H9 (cell line): ENCODE measurements at regions not wholly inside any gene's neighbourhood (a gene's known extent, or its start where the extent isn't known, plus 50 kb on each side); places are given as distances from the start of the nearest gene placed in this dataset.

Experiments
- DNase-seq: peaks from one replicate; pipeline ENCODE4 v3.0.0-alpha.2; 2017
- H2AFZ ChIP-seq: one replicate; pipeline ENCODE4 v1.6.1; 2013; ENCODE audit warnings: mild to moderate bottlenecking, low read length, control low read depth, moderate library complexity
- H2AK5ac ChIP-seq: 2 replicates; pipeline ENCODE4 v1.6.1; 2013; ENCODE audit warnings: low read length, control low read depth, mixed read lengths; ENCODE audit not compliant: insufficient read length
- H2BK120ac ChIP-seq: one replicate; pipeline ENCODE4 v1.6.1; 2013; ENCODE audit warnings: low read depth, mild to moderate bottlenecking, low read length, control low read depth, inconsistent platforms; ENCODE audit not compliant: poor library complexity, severe bottlenecking
- H2BK12ac ChIP-seq: 2 replicates; pipeline ENCODE4 v1.6.1; 2013; ENCODE audit warnings: low read length, control low read depth, mixed read lengths, low read depth; ENCODE audit not compliant: insufficient read length
- H2BK15ac ChIP-seq: 2 replicates; pipeline ENCODE4 v1.6.1; 2013; ENCODE audit warnings: low read depth, low read length, control low read depth
- H2BK20ac ChIP-seq: one replicate; pipeline ENCODE4 v1.6.1; 2013; ENCODE audit warnings: low read depth, mild to moderate bottlenecking, low read length, control low read depth, inconsistent platforms; ENCODE audit not compliant: poor library complexity, severe bottlenecking
- H2BK5ac ChIP-seq: 2 replicates; pipeline ENCODE4 v1.6.1; 2013; ENCODE audit warnings: low read length, control low read depth, mixed read lengths; ENCODE audit not compliant: insufficient read length
- H3K14ac ChIP-seq: 2 replicates; pipeline ENCODE4 v1.6.1; 2013; ENCODE audit warnings: low read length, control low read depth; ENCODE audit not compliant: insufficient read depth
- H3K18ac ChIP-seq: 2 replicates; pipeline ENCODE4 v1.6.1; 2013; ENCODE audit warnings: low read depth, mild to moderate bottlenecking, mixed read lengths, low read length, control low read depth; ENCODE audit not compliant: insufficient read length
- H3K23ac ChIP-seq: 2 replicates; pipeline ENCODE4 v1.6.1; 2013; ENCODE audit warnings: low read length, control low read depth, mixed read lengths, low read depth; ENCODE audit not compliant: insufficient read length
- H3K23me2 ChIP-seq: 2 replicates; pipeline ENCODE4 v1.6.1; 2013; ENCODE audit warnings: low read depth, mild to moderate bottlenecking, mixed read lengths, low read length, control low read depth; ENCODE audit not compliant: insufficient read length, poor library complexity, severe bottlenecking
- H3K27ac ChIP-seq: 2 replicates; pipeline ENCODE4 v1.5.1; 2013; ENCODE audit warnings: low read length, control low read depth, mixed read lengths, low read depth; ENCODE audit not compliant: insufficient read length
- H3K27me3 ChIP-seq: 2 replicates; pipeline ENCODE4 v1.6.1; 2013; ENCODE audit warnings: low read length, control low read depth, inconsistent platforms; ENCODE audit not compliant: insufficient read depth
- H3K4ac ChIP-seq: 2 replicates; pipeline ENCODE4 v1.6.1; 2013; ENCODE audit warnings: low read depth, mild to moderate bottlenecking, control low read depth, inconsistent platforms, low read length, moderate library complexity
- H3K4me1 ChIP-seq: 2 replicates; pipeline ENCODE4 v1.6.1; 2013; ENCODE audit warnings: low read length, control low read depth, inconsistent platforms; ENCODE audit not compliant: insufficient read depth
- H3K4me2 ChIP-seq: 2 replicates; pipeline ENCODE4 v1.6.1; 2013; ENCODE audit warnings: low read length, control low read depth, mixed read lengths; ENCODE audit not compliant: insufficient read length, insufficient read depth
- H3K56ac ChIP-seq: 2 replicates; pipeline ENCODE4 v1.6.1; 2013; ENCODE audit warnings: low read depth, mild to moderate bottlenecking, mixed read lengths, low read length, control low read depth; ENCODE audit not compliant: insufficient read length
- H3K79me1 ChIP-seq: 2 replicates; pipeline ENCODE4 v1.6.1; 2013; ENCODE audit warnings: low read depth, mild to moderate bottlenecking, moderate library complexity, low read length, control low read depth, inconsistent platforms; ENCODE audit not compliant: insufficient read depth, poor library complexity, severe bottlenecking
- H3K79me2 ChIP-seq: 2 replicates; pipeline ENCODE4 v1.6.1; 2013; ENCODE audit warnings: low read length, control low read depth, inconsistent platforms; ENCODE audit not compliant: insufficient read depth
- H3K9ac ChIP-seq: 2 replicates; pipeline ENCODE4 v1.6.1; 2013; ENCODE audit warnings: low read length, control low read depth, mixed read lengths; ENCODE audit not compliant: insufficient read length; ENCODE audit errors: extremely low read depth
- H3K9me3 ChIP-seq: one replicate; pipeline ENCODE4 v1.6.1; 2013; ENCODE audit warnings: low read depth, low read length, inconsistent platforms; ENCODE audit not compliant: control insufficient read depth
- H3T11ph ChIP-seq: one replicate; pipeline ENCODE4 v1.6.1; 2013; ENCODE audit warnings: mild to moderate bottlenecking, low read length, control low read depth, inconsistent platforms
- H4K20me1 ChIP-seq: one replicate; pipeline ENCODE4 v1.6.1; 2013; ENCODE audit not compliant: control insufficient read depth, insufficient read length, insufficient read depth
- H4K5ac ChIP-seq: 2 replicates; pipeline ENCODE4 v1.6.1; 2013; ENCODE audit warnings: low read depth, mild to moderate bottlenecking, mixed read lengths, low read length, control low read depth; ENCODE audit not compliant: insufficient read length
- H4K8ac ChIP-seq: replicated peaks from 2 replicates; pipeline ENCODE4 v1.6.1; 2013; ENCODE audit warnings: low read length, control low read depth, mixed read lengths, low read depth; ENCODE audit not compliant: insufficient read length
- H4K91ac ChIP-seq: 2 replicates; pipeline ENCODE4 v1.6.1; 2013; ENCODE audit warnings: low read depth, mild to moderate bottlenecking, moderate library complexity, mixed read lengths, low read length, control low read depth; ENCODE audit not compliant: insufficient read length
- H3K27ac Mint-ChIP-seq, 3 experiments: 2 replicates in 2 of 3; 3 replicates in 1 of 3; pipeline ENCODE4 v1.8.0; 2020 to 2021; ENCODE audit warnings: mixed read lengths in 3 of 3, mild to moderate bottlenecking in 1 of 3, moderate library complexity in 1 of 3
- H3K27me3 Mint-ChIP-seq: 2 replicates; pipeline ENCODE4 v1.8.0; 2021; ENCODE audit warnings: low read depth, mild to moderate bottlenecking, moderate library complexity, mixed read lengths
- H3K36me3 Mint-ChIP-seq, 3 experiments: 2 replicates in 2 of 3; 3 replicates in 1 of 3; pipeline ENCODE4 v1.8.0; 2020 to 2021; ENCODE audit warnings: low read depth in 3 of 3, mixed read lengths in 3 of 3; ENCODE audit not compliant: insufficient read depth in 1 of 3
- H3K4me1 Mint-ChIP-seq, 2 experiments: 2 replicates each; pipeline ENCODE4 v1.8.0; 2020; ENCODE audit warnings: mixed read lengths in 2 of 2
- H3K4me3 Mint-ChIP-seq, 2 experiments: 2 replicates in 1 of 2; 3 replicates in 1 of 2; pipeline ENCODE4 v1.8.0; 2020 to 2021; ENCODE audit warnings: mild to moderate bottlenecking in 2 of 2, mixed read lengths in 2 of 2, moderate library complexity in 1 of 2
- H3K9me3 Mint-ChIP-seq, 2 experiments: 2 replicates in 1 of 2; 3 replicates in 1 of 2; pipeline ENCODE4 v1.8.0; 2020; ENCODE audit warnings: mild to moderate bottlenecking in 2 of 2, mixed read lengths in 2 of 2, moderate library complexity in 1 of 2
- WGBS: extraction: QIAGEN DNeasy Blood & Tissue Kit; methylation state at CpG from one replicate; pipeline ENCODE4 v1.1.7; 2013; ENCODE audit warnings: missing lambda C conversion rate, low lambda C conversion rate, mixed read lengths; ENCODE audit not compliant: insufficient read length; ENCODE audit errors: extremely low coverage; 5-methylcytosine and 5-hydroxymethylcytosine counted together
- TF ChIP-seq, protein P1 (sequence below): fragments of 200-600 bp; sonication (generic); conservative IDR thresholded peaks from 3 replicates; pipeline ENCODE4 v1.8.0; 2021; ENCODE audit warnings: antibody characterized with exemption, mild to moderate bottlenecking

GRCh38 chr9:1878811-1879210, 136.3 kb upstream of the SMARCA2 start:
- Histone ChIP-seq H4K8ac (no peak overlapping the region), H3K23me2 (no peaks in the 10 kb centered on the region), H2AK5ac (no peak overlapping the region), H2BK20ac (no peak overlapping the region), H3K79me1 (no peaks in the 10 kb centered on the region), H2BK12ac (no peak overlapping the region), H3K18ac (no peak overlapping the region), H2BK5ac (no peak overlapping the region), H3K4me1 (no peaks in the 10 kb centered on the region), H3K23ac (no peak overlapping the region), H3K4ac (no peak overlapping the region), H4K91ac (no peak overlapping the region), H3K27me3 (no peaks in the 10 kb centered on the region), H4K20me1 (no peaks in the 10 kb centered on the region), H3K56ac (no peak overlapping the region), H2AFZ (no peak overlapping the region), H2BK15ac (no peak overlapping the region), H4K5ac (no peak overlapping the region), H3K27ac (no peak overlapping the region), H2BK120ac (no peak overlapping the region), H3K9me3 (no peaks in the 10 kb centered on the region), H3T11ph (no peak overlapping the region), H3K14ac (no peak overlapping the region), H3K4me2 (no peak overlapping the region), H3K9ac (no peak overlapping the region), H3K79me2 (no peaks in the 10 kb centered on the region)
- Mint-ChIP-seq H3K4me1 (no peaks in the 10 kb centered on the region), H3K36me3 (no peaks in the 10 kb centered on the region), H3K27ac (no peak overlapping the region), H3K27me3 (no peaks in the 10 kb centered on the region; the same call in 1 of the 2 replicates), H3K9me3 (no peaks in the 10 kb centered on the region), H3K4me3 (no peak overlapping the region)
- DNase-seq, result no peak
- TF ChIP-seq, protein P1, sequence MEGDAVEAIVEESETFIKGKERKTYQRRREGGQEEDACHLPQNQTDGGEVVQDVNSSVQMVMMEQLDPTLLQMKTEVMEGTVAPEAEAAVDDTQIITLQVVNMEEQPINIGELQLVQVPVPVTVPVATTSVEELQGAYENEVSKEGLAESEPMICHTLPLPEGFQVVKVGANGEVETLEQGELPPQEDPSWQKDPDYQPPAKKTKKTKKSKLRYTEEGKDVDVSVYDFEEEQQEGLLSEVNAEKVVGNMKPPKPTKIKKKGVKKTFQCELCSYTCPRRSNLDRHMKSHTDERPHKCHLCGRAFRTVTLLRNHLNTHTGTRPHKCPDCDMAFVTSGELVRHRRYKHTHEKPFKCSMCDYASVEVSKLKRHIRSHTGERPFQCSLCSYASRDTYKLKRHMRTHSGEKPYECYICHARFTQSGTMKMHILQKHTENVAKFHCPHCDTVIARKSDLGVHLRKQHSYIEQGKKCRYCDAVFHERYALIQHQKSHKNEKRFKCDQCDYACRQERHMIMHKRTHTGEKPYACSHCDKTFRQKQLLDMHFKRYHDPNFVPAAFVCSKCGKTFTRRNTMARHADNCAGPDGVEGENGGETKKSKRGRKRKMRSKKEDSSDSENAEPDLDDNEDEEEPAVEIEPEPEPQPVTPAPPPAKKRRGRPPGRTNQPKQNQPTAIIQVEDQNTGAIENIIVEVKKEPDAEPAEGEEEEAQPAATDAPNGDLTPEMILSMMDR, result no peak
- WGBS, result no CpG with 5 or more reads among the region's 3 CpGs
